Natural killer cell (primary cell): ENCODE measurements at regions not wholly inside any gene's neighbourhood (a gene's known extent, or its start where the extent isn't known, plus 50 kb on each side); places are given as distances from the start of the nearest gene placed in this dataset.

Source experiments
- ATAC-seq, 3 donors: fragments of 150-1000 bp in 2 of 3; fragments of 200-7000 bp in 1 of 3; cut with Tn5 transposase; 1 replicate in 1 of 3; 2 replicates in 2 of 3; pipeline ENCODE4 v1.10.0; 2021; ENCODE audit warnings: mild to moderate bottlenecking in 2 of 3, moderate library complexity in 2 of 3
- DNase-seq, 2 donors: peaks; one replicate each; pipeline versions ENCODE4 v3.0.0 to v3.0.0-alpha.2; 2013 to 2021; ENCODE audit warnings: mixed read lengths in 1 of 2
- H3K27ac ChIP-seq: one replicate; pipeline ENCODE4 v1.5.1; 2013; ENCODE audit warnings: mild to moderate bottlenecking, low read length
- H3K27me3 ChIP-seq: one replicate; pipeline ENCODE4 v1.6.1; 2013; ENCODE audit warnings: low read length; ENCODE audit not compliant: control insufficient read depth, insufficient read depth
- H3K36me3 ChIP-seq: one replicate; pipeline ENCODE4 v1.6.1; 2013; ENCODE audit warnings: low read length; ENCODE audit not compliant: control insufficient read depth, insufficient read depth
- H3K4me1 ChIP-seq: one replicate; pipeline ENCODE4 v1.6.1; 2013; ENCODE audit warnings: low read length; ENCODE audit not compliant: control insufficient read depth, insufficient read depth
- H3K4me3 ChIP-seq: one replicate; pipeline ENCODE4 v1.5.1; 2013; ENCODE audit warnings: low read length
- H3K9me3 ChIP-seq: one replicate; pipeline ENCODE4 v1.6.1; 2013; ENCODE audit warnings: low read length; ENCODE audit not compliant: control insufficient read depth, insufficient read depth
- H3K27ac Mint-ChIP-seq, 2 donors: one replicate each; pipeline ENCODE4 v1.8.0; 2022; ENCODE audit warnings: mild to moderate bottlenecking in 2 of 2, mixed read lengths in 2 of 2, moderate library complexity in 1 of 2
- H3K27me3 Mint-ChIP-seq, 2 donors: one replicate each; pipeline ENCODE4 v1.8.0; 2022; ENCODE audit warnings: low read depth in 2 of 2, mixed read lengths in 2 of 2
- H3K36me3 Mint-ChIP-seq: one replicate; pipeline ENCODE4 v1.8.0; 2022; ENCODE audit warnings: mixed read lengths
- H3K4me1 Mint-ChIP-seq, 2 donors: one replicate each; pipeline ENCODE4 v1.8.0; 2022; ENCODE audit warnings: mixed read lengths in 2 of 2
- H3K4me3 Mint-ChIP-seq: one replicate; pipeline ENCODE4 v1.8.0; 2022; ENCODE audit warnings: mild to moderate bottlenecking, moderate library complexity, mixed read lengths
- H3K9me3 Mint-ChIP-seq, 2 donors: one replicate each; pipeline ENCODE4 v1.8.0; 2022; ENCODE audit warnings: mixed read lengths in 2 of 2
- WGBS: methylation state at CpG from one replicate; pipeline ENCODE4 v1.1.7; 2013; ENCODE audit warnings: missing lambda C conversion rate; ENCODE audit not compliant: insufficient coverage; 5-methylcytosine and 5-hydroxymethylcytosine counted together
- intact Hi-C: fragments of 100-400 bp; cut with micrococcal nuclease; formaldehyde crosslinking; loops from one replicate; pipeline ENCODE4 v1.14.2; 2022
- TF ChIP-seq, protein P1 (sequence below): fragments of 200-600 bp; IDR thresholded peaks from one replicate; pipeline ENCODE4 v1.8.0; 2022; ENCODE audit warnings: antibody characterized with exemption

DNA sequence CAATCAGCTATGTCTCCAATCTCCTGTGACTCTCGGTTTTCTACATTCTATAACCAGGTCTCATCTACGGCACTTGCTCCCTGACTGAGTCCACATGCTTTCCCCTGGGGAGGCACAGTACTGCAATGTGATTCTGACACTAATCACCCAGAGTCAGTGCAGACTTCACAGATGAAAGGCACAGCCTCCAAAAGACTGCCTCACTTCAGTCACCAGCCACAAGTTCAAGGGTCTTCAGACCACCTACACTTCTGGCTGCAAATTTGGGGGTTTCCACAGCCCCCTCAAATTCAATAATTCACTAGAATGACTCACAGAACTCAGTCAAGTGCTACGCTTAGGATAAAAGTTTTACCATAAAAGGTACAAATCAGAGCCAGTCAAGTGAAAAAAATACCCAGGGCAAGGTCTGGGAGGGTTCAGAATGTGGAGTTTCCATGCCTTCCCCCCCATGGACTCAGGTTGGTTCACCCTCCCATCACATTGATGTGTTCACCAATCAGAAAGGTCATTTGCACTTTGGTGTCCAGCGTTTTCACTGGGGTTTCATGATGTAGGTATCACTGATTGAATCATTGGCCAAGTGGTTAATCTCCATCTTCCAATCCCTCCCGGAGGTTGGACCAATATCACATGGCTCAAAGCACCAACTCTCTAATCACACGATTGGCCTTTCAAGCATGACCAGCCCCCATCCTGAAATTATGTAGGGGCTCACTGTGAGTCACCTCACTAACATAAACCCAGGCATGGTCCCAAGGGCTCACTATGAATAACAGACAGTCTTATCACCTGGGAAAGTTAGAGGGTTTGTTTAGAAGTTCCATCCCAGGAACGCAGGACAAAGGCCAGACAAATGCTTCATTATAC, 182.9 kb upstream of the CAMK1G start:
- no peaks in the 10 kb centered on the region for H3K36me3 Mint-ChIP-seq
- intact Hi-C loops = no loop called here
- H3K4me1 Mint-ChIP-seq = no peaks in the 10 kb centered on the region
- no peak for DNase-seq
- no peak for ATAC-seq
- Histone ChIP-seq H3K4me1 (no peaks in the 10 kb centered on the region), H3K4me3 (no peak overlapping the region), H3K9me3 (no peaks in the 10 kb centered on the region), H3K36me3 (no peaks in the 10 kb centered on the region), H3K27me3 (no peaks in the 10 kb centered on the region), H3K27ac (no peak overlapping the region)
- 81% methylated on average over 7 of the region's 7 CpGs for WGBS
- H3K4me3 Mint-ChIP-seq = no peak overlapping the region
- H3K27me3 Mint-ChIP-seq = no peaks in the 10 kb centered on the region
- no peaks in the 10 kb centered on the region for H3K9me3 Mint-ChIP-seq
- TF ChIP-seq, protein P1, sequence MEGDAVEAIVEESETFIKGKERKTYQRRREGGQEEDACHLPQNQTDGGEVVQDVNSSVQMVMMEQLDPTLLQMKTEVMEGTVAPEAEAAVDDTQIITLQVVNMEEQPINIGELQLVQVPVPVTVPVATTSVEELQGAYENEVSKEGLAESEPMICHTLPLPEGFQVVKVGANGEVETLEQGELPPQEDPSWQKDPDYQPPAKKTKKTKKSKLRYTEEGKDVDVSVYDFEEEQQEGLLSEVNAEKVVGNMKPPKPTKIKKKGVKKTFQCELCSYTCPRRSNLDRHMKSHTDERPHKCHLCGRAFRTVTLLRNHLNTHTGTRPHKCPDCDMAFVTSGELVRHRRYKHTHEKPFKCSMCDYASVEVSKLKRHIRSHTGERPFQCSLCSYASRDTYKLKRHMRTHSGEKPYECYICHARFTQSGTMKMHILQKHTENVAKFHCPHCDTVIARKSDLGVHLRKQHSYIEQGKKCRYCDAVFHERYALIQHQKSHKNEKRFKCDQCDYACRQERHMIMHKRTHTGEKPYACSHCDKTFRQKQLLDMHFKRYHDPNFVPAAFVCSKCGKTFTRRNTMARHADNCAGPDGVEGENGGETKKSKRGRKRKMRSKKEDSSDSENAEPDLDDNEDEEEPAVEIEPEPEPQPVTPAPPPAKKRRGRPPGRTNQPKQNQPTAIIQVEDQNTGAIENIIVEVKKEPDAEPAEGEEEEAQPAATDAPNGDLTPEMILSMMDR = no peak
- no peak overlapping the region for H3K27ac Mint-ChIP-seq

DNA sequence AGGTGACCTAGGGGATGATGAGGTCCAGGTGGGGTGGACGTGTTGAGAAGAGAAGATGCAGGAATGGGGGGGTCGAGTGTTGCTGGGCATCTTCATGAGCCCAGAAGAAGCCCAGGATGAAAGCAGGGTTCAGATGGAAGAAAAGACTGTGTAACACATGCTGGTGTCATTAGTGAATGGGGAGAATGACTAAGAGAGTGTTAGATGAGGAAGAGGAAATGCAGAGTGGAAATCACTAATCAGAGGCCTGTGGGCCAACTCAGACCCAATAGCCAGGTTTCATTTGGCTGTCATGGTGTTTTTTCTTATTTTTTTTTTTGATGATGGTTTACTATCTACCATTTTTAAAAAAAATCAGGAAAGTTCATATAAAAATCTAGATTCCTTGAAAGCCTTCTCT, 180.8 kb upstream of the CAMK1G start:
- Histone ChIP-seq H3K4me1 (no peaks in the 10 kb centered on the region), H3K4me3 (no peak overlapping the region), H3K9me3 (no peaks in the 10 kb centered on the region), H3K36me3 (no peaks in the 10 kb centered on the region), H3K27ac (no peak overlapping the region), H3K27me3 (no peaks in the 10 kb centered on the region)
- TF ChIP-seq, protein P1 = no peak
- no peaks in the 10 kb centered on the region for H3K9me3 Mint-ChIP-seq
- no peaks in the 10 kb centered on the region for H3K36me3 Mint-ChIP-seq
- DNase-seq = no peak
- intact Hi-C loops = no loop called here
- no peak overlapping the region for H3K27ac Mint-ChIP-seq
- H3K4me1 Mint-ChIP-seq = no peaks in the 10 kb centered on the region
- WGBS = 72% methylated on average over 2 of the region's 2 CpGs
- H3K4me3 Mint-ChIP-seq = no peak overlapping the region
- no peaks in the 10 kb centered on the region for H3K27me3 Mint-ChIP-seq
- ATAC-seq = no peak

DNA sequence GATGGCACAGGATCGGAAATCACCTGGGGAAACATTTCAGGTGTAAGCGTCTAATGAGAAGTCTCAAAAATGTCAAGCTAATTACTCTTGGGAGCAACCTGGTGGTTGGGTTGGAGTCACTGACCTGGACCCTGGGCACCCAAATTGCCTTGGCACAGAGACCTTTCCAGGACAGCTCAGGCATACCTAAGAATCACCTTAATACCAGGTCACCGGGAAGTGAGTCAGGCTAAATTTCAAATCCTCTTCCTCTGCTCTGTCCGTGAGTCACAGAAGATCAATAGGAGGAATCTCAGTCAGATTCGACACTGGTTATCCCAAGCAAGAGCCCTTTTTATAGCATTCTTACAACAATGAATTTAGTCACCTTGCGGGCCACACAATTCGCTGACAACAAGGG, 179.6 kb upstream of the CAMK1G start:
- Histone ChIP-seq H3K27me3 (no peaks in the 10 kb centered on the region), H3K4me1 (no peaks in the 10 kb centered on the region), H3K36me3 (no peaks in the 10 kb centered on the region), H3K27ac (no peak overlapping the region), H3K9me3 (no peaks in the 10 kb centered on the region), H3K4me3 (no peak overlapping the region)
- DNase-seq = no peak
- TF ChIP-seq, protein P1 = no peak
- WGBS = 98% methylated on average over 5 of the region's 7 CpGs
- Mint-ChIP-seq H3K27ac (no peak overlapping the region), H3K27me3 (peaks cover 0 to 4% of the 10 kb centered on the region in 2 donors), H3K4me1 (no peaks in the 10 kb centered on the region), H3K4me3 (no peak overlapping the region), H3K9me3 (no peaks in the 10 kb centered on the region), H3K36me3 (no peaks in the 10 kb centered on the region)
- ATAC-seq = no peak
- intact Hi-C loops = no loop called here

DNA sequence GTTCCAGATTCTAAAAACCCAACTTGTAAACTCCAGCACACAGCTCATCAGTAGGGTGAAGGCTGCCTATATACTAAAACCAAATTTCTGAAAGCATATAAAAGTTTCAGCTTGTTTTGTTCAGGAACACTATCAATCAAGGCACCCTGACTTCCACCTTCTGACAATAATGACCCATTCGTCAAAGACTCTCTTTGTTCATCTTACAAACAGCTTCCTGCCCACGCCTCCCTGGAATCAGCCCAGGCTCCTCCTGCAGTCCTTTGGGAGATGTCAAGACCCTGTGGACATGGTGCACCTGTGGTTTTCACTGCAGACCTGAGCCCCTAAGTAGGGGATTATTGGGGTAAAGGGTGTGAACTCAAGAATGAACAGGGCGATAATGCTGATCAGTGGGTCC, 178.9 kb upstream of the CAMK1G start:
- ATAC-seq = no peak
- TF ChIP-seq, protein P1 = no peak
- H3K4me3 Mint-ChIP-seq = no peak overlapping the region
- H3K36me3 Mint-ChIP-seq = no peaks in the 10 kb centered on the region
- WGBS = 70% methylated on average over 3 of the region's 3 CpGs
- peaks cover 0 to 4% of the 10 kb centered on the region in 2 donors for H3K27me3 Mint-ChIP-seq
- Histone ChIP-seq H3K27ac (no peak overlapping the region), H3K36me3 (no peaks in the 10 kb centered on the region), H3K9me3 (no peaks in the 10 kb centered on the region), H3K4me1 (no peaks in the 10 kb centered on the region), H3K4me3 (no peak overlapping the region), H3K27me3 (no peaks in the 10 kb centered on the region)
- no peaks in the 10 kb centered on the region for H3K4me1 Mint-ChIP-seq
- intact Hi-C loops = no loop called here
- H3K9me3 Mint-ChIP-seq = no peaks in the 10 kb centered on the region
- H3K27ac Mint-ChIP-seq = no peak overlapping the region
- DNase-seq = no peak
